Right forelimb (tissue), 1 donor: ENCODE measurements at regions not wholly inside any gene's neighbourhood (a gene's known extent, or its start where the extent isn't known, plus 50 kb on each side); places are given as distances from the start of the nearest gene placed in this dataset.

Experiments
- DNase-seq: peaks from one replicate; pipeline ENCODE4 v3.0.0-alpha.2; 2018

DNA sequence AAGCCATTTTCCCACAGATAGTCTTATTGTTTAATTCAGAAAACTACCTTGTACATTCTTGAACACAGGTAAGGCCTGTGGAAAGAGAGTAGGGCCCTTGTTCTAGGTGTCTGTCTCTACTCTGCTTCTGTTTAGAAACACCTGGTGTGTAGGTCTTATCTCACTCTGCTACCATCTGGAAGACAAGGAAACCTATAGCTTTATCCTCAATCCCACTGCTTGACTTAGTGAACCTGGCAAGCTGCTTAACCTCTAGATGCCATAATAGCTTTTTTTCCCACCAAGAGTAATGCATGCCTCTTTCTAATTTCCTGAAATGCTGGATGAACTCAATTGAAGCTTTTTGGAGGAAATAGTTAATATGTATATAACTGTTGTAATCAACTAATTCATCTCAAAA lies 82.6 kb upstream of the RAP2B start:
- no peak for DNase-seq

DNA sequence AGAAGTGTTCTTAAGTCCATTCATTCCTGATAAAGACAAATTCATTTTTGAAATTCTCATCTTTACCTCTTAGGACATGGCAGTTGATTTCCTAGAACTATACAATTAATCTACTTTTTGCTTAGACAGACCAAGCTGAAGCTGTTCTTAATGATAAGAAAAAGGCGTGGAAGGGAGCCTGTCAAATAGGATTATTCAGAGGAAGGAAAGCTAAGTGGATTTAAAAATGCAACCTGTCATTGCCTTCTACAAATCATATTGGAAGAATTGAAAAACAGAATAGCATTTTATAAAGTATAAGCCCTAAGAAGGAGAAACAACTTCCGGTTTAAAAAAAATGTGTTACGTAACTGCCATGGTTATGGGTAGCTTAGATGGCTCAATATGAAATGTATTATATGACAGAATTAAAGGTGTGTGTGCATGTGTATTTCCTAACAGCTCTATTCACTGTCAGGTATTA lies 81.2 kb upstream of the RAP2B start:
- no peak for DNase-seq

DNA sequence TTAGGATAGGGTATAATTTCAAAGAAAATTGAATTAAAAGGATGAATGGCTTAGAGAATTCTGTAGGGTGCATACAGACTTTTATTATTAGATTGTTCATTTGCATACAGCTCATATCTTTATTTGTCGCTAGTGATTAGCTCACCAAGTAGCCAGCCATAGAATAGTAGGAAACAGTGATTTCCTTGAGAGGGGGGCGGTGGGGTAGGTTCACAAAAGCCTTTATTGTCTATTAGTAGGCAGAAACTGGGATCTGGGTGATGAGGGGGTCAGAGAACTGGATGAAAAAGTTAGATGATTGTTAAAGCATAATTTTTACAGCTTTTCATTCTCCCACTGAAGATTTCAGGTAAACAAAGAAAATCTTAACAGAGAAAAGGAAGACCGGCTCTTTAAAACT lies 77.6 kb upstream of the RAP2B start:
- no peak for DNase-seq

DNA sequence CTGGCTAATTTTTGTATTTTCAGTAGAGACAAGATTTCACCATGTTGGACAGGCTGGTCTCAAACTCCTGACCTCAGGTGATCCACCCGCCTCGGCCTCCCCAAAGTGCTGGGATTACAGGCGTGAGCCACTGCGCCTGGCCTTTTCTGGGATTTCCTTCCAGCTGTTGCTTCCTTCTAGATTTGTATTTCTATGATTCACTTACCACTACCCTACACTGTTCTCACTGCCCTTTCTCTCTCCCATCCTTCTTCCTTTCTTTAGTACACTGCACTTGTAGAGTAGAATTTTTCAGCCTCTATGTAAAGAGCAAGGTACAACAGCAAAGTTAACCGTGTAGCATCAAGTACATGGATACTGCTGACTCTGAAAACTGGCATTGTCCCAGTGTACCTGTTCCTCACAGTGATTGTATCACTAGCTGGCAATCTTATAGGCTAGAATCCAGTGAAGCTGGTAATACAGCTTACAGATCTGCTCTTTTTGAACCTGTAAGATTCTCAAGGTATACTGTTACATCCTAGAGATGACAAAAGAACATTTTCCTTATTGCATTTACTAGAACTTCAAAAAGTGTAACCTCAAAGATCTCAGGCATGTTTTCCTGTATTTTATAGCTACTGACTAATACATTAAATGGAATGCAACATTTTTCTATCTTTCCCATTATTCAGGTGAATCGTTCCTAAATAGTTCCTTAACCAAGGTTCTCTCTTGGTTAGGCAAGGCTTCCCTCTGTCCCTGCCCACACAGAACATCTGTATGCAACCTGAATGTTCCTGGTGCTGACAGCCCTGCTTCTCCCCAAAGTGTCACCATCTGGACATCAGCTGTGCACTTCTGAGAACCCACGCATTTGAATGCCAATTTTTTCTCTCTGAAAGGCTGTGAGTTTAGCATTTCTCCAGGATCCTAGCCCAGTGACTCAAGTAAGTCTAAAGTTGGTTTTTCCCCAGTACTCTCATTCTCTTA lies 74.1 kb upstream of the RAP2B start:
- peak; percentile 58 for DNase-seq

DNA sequence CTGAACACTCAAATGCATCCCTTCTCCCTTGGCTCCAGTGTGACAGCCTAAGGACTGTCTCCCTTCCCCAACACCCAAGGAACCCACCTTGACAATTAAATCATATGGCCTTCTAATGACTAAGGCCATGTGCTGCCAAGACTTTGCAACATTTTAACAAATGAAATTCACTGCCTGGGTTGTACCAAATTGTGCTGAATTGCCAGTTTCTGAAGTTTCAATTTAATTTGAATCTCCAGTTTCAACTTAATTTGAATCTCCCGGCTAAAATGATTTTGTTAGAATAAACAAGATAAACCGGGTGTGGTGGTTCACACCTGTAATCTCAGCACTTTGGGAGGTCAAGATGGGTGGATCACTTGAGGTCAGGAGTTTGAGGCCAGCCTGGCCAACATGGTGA lies 72.4 kb upstream of the RAP2B start:
- DNase-seq: no peak

DNA sequence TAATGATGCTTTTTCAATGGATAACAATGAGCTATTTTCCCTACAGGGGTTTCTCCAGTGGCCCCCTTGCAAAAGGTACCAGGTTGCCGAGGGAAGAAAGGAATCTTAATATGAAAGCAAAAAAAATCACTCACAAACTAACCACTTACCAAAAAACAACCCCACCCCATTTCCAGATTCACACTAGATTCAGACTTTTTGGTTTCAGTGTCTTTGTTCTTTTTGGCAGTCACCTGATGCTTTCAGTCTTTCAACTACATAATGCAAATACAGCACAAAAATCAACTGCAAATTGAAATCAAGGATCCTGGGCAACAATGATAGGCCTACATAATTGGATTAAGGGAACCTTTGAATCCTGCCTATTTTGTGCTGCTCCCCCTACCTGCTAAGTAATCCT lies 71.1 kb upstream of the RAP2B start:
- no peak for DNase-seq

DNA sequence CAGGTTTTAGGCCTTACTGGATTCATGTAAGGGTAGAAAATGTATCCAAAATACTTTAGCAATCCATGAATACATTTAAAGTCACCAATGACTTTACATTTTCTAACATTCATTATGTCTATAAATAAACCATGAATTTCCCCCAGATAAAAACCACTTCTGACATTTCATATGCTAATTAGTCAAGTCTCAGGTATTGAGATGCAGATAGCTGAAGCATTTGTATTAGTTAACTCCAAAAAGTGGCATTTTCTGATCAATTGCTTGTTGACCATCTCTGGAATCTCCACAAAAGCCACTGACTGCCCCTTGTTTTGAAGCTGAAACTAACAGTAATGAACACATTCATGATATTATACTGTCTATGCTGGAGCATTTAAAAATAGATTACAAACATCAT lies 68.4 kb upstream of the RAP2B start:
- no peak for DNase-seq

DNA sequence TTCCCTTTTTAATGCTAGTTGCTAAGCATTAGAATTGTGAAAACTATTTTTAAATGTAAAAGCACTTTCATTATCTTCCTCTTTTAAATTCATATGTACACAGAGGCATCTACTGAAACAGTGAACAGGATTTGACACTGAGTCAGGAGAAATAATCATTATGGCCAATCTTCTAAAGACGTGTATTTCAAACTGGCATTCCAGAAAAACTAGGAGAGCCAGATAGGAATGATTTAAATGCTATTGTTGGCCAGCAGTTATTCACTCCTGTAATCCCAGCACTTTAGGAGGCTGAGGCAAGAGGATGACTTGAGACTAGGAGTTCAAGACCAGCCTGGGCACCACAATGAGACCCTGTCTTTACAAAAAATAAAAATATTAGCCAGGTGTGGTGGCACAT lies 67.6 kb upstream of the RAP2B start:
- no peak for DNase-seq

DNA sequence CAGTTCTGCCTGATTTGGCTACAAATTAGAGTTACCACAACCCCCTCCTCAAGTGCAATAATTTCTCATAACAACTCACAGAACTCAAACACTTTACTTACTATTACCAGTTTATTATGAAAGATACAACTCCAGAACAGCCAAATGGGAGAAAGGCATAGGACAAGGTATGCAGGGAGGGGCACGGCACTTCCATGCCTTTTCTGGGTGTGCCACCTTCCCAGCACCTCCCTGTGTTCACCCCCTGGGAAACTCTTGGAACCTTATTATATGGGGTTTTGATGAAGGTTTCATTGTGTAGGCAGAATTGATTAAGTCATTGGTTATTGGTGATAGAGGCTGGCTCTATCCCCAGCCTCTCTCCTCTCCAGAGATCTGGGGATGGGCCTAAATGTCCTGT lies 66.6 kb upstream of the RAP2B start:
- no peak for DNase-seq

DNA sequence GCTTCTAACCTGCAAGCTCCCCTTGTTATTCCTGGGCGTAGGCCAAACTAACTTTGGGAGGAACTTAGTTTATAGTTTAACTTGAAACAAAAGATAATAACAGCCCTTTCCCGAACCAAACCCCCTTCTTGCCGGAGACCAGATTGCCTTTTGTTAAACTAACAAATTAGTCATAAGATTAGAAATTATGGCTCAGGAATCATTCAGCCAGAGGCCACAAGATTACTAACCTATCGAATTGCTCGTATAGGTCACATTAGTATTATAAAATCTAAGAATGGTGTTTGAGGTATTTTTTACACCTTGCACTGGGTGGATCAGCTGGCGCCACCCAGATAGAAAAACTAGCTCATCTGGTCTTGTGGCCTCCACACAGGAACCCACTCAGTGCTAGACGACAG lies 65.3 kb upstream of the RAP2B start:
- DNase-seq: no peak

DNA sequence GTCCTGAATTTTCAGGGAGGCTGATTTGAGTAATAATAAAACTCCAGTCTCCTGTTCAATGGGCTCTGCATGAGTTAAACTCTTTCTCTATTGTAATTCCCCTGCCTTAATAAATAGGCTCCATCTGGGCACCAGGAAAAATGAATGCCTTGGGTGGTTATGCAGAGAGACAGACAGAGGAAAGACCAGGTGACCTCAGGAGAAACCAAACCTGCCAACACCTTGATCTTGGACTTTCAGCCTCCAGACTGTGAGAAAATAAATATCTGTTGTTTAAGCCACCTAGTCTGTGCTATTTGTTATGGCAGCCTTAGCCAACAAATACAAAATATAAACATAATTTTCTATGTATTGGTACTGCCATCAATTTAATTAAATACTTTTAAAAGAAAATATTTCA lies 64.8 kb upstream of the RAP2B start:
- DNase-seq: no peak

DNA sequence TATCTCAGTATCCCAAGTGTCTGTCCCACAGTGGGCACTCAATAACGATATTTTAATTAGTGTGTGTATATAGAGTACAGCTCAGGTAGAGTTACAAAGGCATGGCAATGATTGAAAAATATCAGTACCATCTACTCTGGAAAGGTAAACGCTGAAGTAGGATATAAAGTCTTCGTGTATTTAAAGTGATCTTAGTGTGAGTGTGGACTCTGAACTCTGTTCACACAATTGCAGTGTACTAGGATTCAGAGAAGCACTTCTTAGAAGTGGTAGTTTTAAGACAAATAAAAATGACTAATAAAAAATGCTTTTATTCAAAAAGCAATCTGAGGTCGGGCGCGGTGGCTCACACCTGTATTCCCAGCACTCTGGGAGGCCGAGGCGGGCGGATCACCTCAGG lies 62.9 kb upstream of the RAP2B start:
- no peak for DNase-seq

DNA sequence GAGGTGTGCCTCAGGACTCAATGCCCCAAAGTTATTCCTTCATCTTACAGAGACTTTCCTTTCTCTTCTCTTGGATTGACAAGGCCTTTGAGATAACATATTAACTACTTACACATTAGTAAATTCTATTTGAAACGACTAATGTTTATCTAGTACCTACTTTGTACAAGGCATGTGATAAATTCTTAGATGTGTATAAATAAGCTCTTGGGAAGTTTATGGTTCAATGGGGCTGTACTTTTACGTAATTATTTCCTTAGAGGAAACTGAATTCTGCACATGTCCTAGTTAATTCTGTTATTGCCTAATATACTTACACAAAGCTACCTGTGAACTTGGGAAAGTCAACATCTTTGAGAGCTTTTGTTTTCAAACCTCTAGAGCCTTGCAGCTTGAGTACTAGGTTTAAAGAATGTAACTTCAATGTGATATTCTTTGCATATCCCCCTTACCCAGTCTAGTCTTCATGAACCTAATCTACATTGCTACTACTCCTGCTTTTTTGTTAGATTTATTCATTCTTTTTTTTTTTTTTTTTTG lies 58.5 kb upstream of the RAP2B start:
- no peak for DNase-seq

DNA sequence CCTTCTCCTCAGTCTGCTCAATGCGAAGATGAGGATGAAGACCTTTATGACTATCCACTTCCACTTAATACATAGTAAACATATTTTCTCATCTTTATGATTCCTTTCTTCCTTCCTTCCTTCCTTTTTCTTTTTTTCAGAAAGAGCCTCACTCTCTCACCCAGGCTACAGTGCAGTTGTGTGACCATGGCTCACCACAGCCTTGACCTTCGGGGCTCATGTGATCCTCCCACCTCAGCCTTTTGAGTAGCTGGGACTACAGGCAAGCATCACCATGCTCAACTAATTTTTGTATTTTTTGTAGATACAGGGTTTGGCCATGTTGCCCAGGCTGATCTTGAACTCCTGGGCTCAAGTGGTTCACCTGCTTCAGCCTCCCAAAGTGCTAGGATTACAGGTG lies 52.0 kb upstream of the RAP2B start:
- no peak for DNase-seq

DNA sequence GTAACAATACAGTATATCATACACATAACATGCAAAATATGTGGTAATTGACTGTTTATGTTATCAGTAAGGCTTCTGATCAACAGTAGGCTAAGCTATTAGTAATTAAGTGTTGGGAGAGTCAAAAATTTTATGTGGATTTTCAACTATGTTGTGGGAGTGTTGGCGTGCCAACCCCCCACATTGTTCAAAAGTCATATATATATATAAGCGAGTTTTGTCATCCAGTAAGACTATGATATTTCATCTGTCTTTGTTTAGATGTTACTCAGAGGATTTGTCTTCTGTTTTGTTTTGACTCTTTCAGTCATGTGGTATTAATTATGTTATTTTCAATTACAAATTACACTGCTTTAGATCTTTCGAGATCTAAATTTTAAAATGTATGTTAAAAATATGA lies 51.0 kb upstream of the RAP2B start:
- no peak for DNase-seq
